K562 (cell line): ENCODE measurements at regions not wholly inside any gene's neighbourhood (a gene's known extent, or its start where the extent isn't known, plus 50 kb on each side); places are given as distances from the start of the nearest gene placed in this dataset.

Experiments used
- CHD1 ChIP-seq: fragments of 200-600 bp; sonication (generic); IDR thresholded peaks from one replicate; pipeline ENCODE4 v1.6.1; 2012; ENCODE audit warnings: mild to moderate bottlenecking, moderate library complexity, low read length, inconsistent platforms
- CHD7 ChIP-seq: fragments of 200-600 bp; sonication (generic); IDR thresholded peaks from one replicate; pipeline ENCODE4 v1.6.1; 2012; ENCODE audit warnings: mild to moderate bottlenecking, low read depth, low read length, inconsistent platforms
- CTCF ChIP-seq, 3 experiments: IDR thresholded peaks in 2 of 3; conservative IDR thresholded peaks in 1 of 3; 2 replicates each; pipeline ENCODE4 v1.5.1; 2011 to 2012; ENCODE audit warnings: low read length in 3 of 3, mild to moderate bottlenecking in 3 of 3, control low read depth in 2 of 3, improper control_type of control experiment in 1 of 3, inconsistent platforms in 1 of 3, low read depth in 1 of 3, mixed read lengths in 1 of 3, moderate library complexity in 1 of 3; ENCODE audit not compliant: insufficient read depth in 2 of 3
- HDAC1 ChIP-seq, 2 experiments: fragments of 450-650 bp; IDR thresholded peaks; 2 replicates each; pipeline ENCODE4 v1.6.1; 2016 to 2017; ENCODE audit warnings: inconsistent platforms in 1 of 2, mild to moderate bottlenecking in 1 of 2, moderate library complexity in 1 of 2
- HMGXB4 ChIP-seq: sonication (generic); formaldehyde crosslinking; IDR thresholded peaks from 2 replicates; pipeline ENCODE4 v1.8.1; 2023; ENCODE audit warnings: mild to moderate bottlenecking, missing genetic modification reagents
- MAX ChIP-seq: sonication (generic); formaldehyde crosslinking; IDR thresholded peaks from 2 replicates; pipeline ENCODE4 v1.9.0; 2022; ENCODE audit warnings: mild to moderate bottlenecking, missing genetic modification reagents
- MYC ChIP-seq, 2 experiments: fragments of 250-450 bp in 1 of 2; sonication (Bioruptor Pico) in 1 of 2; IDR thresholded peaks; 2 replicates each; pipeline versions ENCODE4 v1.5.1 to v1.6.1; 2012 to 2021; ENCODE audit warnings: low read depth in 2 of 2, borderline replicate concordance in 1 of 2, improper control_type of control experiment in 1 of 2, low read length in 1 of 2, mild to moderate bottlenecking in 1 of 2, moderate library complexity in 1 of 2
- RBM39 ChIP-seq: fragments of 200-400 bp; formaldehyde crosslinking; optimal IDR thresholded peaks from 2 replicates; pipeline ENCODE3; 2018; ENCODE audit warnings: low read depth, low read length
- TCF7L2 ChIP-seq: fragments of 150-350 bp; IDR thresholded peaks from 2 replicates; pipeline ENCODE4 v1.6.1; 2016; ENCODE audit warnings: low read depth, mild to moderate bottlenecking, low read length, moderate library complexity
- ZBTB12 ChIP-seq: fragments of 250-450 bp; sonication (Bioruptor Pico); IDR thresholded peaks from 2 replicates; pipeline ENCODE4 v1.4.0; 2020
- ZBTB8A ChIP-seq: fragments of 450-650 bp; IDR thresholded peaks from 2 replicates; pipeline ENCODE4 v1.6.1; 2018; ENCODE audit warnings: mild to moderate bottlenecking, moderate library complexity; ENCODE audit not compliant: partially characterized antibody
- ZFP36 ChIP-seq: fragments of 150-350 bp; IDR thresholded peaks from 2 replicates; pipeline ENCODE4 v1.6.1; 2018; ENCODE audit warnings: low read length, low read depth; ENCODE audit not compliant: partially characterized antibody
- ZNF639 ChIP-seq, 2 experiments: fragments of 200-800 bp in 1 of 2; sonication (Bioruptor generic) in 1 of 2; sonication (generic) in 1 of 2; formaldehyde crosslinking in 1 of 2; IDR thresholded peaks in 1 of 2; conservative IDR thresholded peaks in 1 of 2; 2 replicates each; pipeline versions ENCODE4 v1.5.0 to v1.6.1; 2016 to 2020; ENCODE audit warnings: missing compliant biosample characterization in 1 of 2, missing genetic modification characterization in 1 of 2, missing genetic modification reagents in 1 of 2
- ZNF785 ChIP-seq: fragments of 250-450 bp; sonication (Bioruptor Pico); IDR thresholded peaks from 2 replicates; pipeline ENCODE4 v1.4.0; 2020; ENCODE audit warnings: mild to moderate bottlenecking

GRCh38 chr4:156493858-156494257 is 477.7 kb downstream of the PDGFC start:
- TF ChIP-seq MAX (CRISPR knock-in tag) (no peak), CHD1 (no peak), RBM39 (no peak), ZBTB8A (no peak), TCF7L2 (no peak), CTCF (IDR thresholded peaks at IDR 0.05 in 2 of 3, conservative IDR thresholded peaks at IDR 0.05 in 1 of 3; ENCODE audit: insufficient read depth in 2 of 3, low read depth in 1 of 3, low read length in 3 of 3) (no peak), ZFP36 (no peak), CHD7 (no peak), HDAC1 (IDR thresholded peaks at IDR 0.05) (no peak), ZNF785 (CRISPR knock-in tag) (no peak), ZBTB12 (CRISPR knock-in tag) (no peak), MYC (IDR thresholded peaks at IDR 0.05; ENCODE audit: low read depth, low read length) (no peak), MYC (CRISPR knock-in tag; IDR thresholded peaks at IDR 0.05; ENCODE audit: borderline replicate concordance, low read depth) (no peak), HMGXB4 (no peak), ZNF639 (CRISPR knock-in tag; conservative IDR thresholded peaks at IDR 0.05 in 1 of 2, IDR thresholded peaks at IDR 0.05 in 1 of 2) (no peak)
